Gastrocnemius medialis (tissue), 4 donors: ENCODE measurements at regions not wholly inside any gene's neighbourhood (a gene's known extent, or its start where the extent isn't known, plus 50 kb on each side); places are given as distances from the start of the nearest gene placed in this dataset.

Source experiments
- ATAC-seq, 2 donors: fragments of 150-250 bp; one replicate each; pipeline ENCODE4 v1.9.1; 2016
- DNase-seq, 2 donors: peaks; one replicate each; pipeline ENCODE4 v3.0.0-alpha.2; 2019
- H3K27ac ChIP-seq, 4 donors: fragments of 200-600 bp; sonication (generic); 1 replicate in 1 of 4; 2 replicates in 3 of 4; pipeline ENCODE4 v1.5.1; 2016 to 2018; ENCODE audit warnings: mild to moderate bottlenecking in 2 of 4, moderate library complexity in 1 of 4
- H3K27me3 ChIP-seq, 3 donors: fragments of 200-600 bp; sonication (generic) in 2 of 3; 1 replicate in 1 of 3; 2 replicates in 2 of 3; pipeline versions ENCODE4 v1.5.1 to v1.6.0; 2016 to 2019; ENCODE audit warnings: mild to moderate bottlenecking in 1 of 3, moderate library complexity in 1 of 3
- H3K36me3 ChIP-seq, 2 donors: fragments of 200-600 bp; sonication (generic) in 1 of 2; one replicate each; pipeline ENCODE4 v1.5.1; 2017 to 2018
- H3K4me1 ChIP-seq, 2 donors: fragments of 200-600 bp; sonication (generic) in 1 of 2; one replicate each; pipeline ENCODE4 v1.5.1; 2016 to 2017; ENCODE audit warnings: mild to moderate bottlenecking in 2 of 2
- H3K4me3 ChIP-seq, 4 donors: fragments of 200-600 bp; sonication (generic) in 3 of 4; 1 replicate in 1 of 4; 2 replicates in 3 of 4; pipeline ENCODE4 v1.5.1; 2016 to 2019; ENCODE audit warnings: mild to moderate bottlenecking in 2 of 4
- H3K9me3 ChIP-seq, 3 donors: fragments of 200-600 bp; sonication (generic) in 2 of 3; 1 replicate in 1 of 3; 2 replicates in 2 of 3; pipeline ENCODE4 v1.5.1; 2016 to 2019
- POLR2A ChIP-seq, 2 donors: fragments of 450-650 bp; IDR thresholded peaks; one replicate each; pipeline ENCODE4 v1.6.1; 2017; ENCODE audit warnings: antibody characterized with exemption in 2 of 2, mild to moderate bottlenecking in 2 of 2, moderate library complexity in 2 of 2
- in situ Hi-C, 4 donors: fragments of 200-750 bp; cut with MboI; loops; one replicate each; pipeline versions ENCODE4 v1.15.0 to v1.8.0; 2017; ENCODE audit warnings: low sequenced_read_pairs in 4 of 4
- intact Hi-C: fragments of 100-400 bp; cut with DNase I; formaldehyde crosslinking; loops from one replicate; pipeline ENCODE4 v1.15.1; 2023; ENCODE audit warnings: low total_unique reads
- TF ChIP-seq, protein P1 (sequence below), 5 experiments: fragments of 450-650 bp in 3 of 5; fragments of 200-600 bp in 2 of 5; sonication (generic) in 2 of 5; IDR thresholded peaks in 4 of 5; conservative IDR thresholded peaks in 1 of 5; 1 replicate in 4 of 5; 2 replicates in 1 of 5; pipeline ENCODE4 v1.5.1; 2016 to 2019; ENCODE audit warnings: antibody characterized with exemption in 5 of 5, mild to moderate bottlenecking in 3 of 5, moderate library complexity in 3 of 5

DNA sequence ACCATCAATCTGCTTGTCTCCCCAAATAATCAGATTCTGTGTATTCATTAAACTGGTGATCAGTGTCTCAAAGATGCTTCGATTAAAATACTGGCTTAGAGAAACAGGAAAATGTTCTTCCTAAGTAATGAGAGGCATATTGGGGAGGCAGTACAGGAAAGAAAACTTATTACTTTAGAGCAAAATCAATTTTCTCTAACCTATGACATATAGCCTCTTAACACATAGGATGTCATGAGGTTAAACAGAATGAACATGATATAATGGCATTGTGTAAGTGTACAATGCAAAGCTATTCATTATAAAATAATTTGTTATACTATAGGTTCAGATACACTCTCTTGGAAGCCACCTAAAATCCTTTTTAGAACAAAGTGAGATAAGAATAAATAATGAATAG is 819.3 kb downstream of the KCNJ2 start:
- DNase-seq: no peak
- Histone ChIP-seq H3K9me3 (no peaks in the 10 kb centered on the region), H3K36me3 (no peaks in the 10 kb centered on the region), H3K27ac (no peak overlapping the region), H3K27me3 (no peaks in the 10 kb centered on the region), H3K4me3 (no peak overlapping the region), H3K4me1 (no peaks in the 10 kb centered on the region)
- TF ChIP-seq POLR2A (IDR thresholded peaks at IDR 0.05): no peak
- TF ChIP-seq, protein P1, sequence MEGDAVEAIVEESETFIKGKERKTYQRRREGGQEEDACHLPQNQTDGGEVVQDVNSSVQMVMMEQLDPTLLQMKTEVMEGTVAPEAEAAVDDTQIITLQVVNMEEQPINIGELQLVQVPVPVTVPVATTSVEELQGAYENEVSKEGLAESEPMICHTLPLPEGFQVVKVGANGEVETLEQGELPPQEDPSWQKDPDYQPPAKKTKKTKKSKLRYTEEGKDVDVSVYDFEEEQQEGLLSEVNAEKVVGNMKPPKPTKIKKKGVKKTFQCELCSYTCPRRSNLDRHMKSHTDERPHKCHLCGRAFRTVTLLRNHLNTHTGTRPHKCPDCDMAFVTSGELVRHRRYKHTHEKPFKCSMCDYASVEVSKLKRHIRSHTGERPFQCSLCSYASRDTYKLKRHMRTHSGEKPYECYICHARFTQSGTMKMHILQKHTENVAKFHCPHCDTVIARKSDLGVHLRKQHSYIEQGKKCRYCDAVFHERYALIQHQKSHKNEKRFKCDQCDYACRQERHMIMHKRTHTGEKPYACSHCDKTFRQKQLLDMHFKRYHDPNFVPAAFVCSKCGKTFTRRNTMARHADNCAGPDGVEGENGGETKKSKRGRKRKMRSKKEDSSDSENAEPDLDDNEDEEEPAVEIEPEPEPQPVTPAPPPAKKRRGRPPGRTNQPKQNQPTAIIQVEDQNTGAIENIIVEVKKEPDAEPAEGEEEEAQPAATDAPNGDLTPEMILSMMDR (IDR thresholded peaks at IDR 0.05 in 4 of 5, conservative IDR thresholded peaks at IDR 0.05 in 1 of 5): no peak
- intact Hi-C loops (no loop called here), in situ Hi-C loops (no loop called here)
- ATAC-seq: no peak

DNA sequence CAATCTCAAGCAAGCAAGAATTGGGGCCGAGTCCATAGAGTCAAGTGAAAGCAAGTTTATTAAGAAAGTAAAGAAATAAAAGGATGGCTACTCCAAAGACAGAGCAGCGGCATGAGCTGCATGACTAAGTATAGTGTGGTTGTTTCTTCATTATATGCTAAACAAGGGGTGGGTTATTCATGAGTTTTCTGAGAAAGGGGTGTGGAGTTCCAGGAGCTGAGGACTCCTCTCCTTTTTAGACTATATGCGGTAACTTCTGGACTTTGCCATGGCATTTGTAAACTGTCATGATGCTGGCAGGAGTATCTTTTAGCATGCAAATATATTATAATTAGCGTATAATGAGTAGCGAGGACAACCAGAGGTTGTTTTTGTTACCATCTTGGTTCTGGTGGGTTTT is 819.9 kb downstream of the KCNJ2 start:
- DNase-seq (no peak), ATAC-seq (no peak)
- TF ChIP-seq POLR2A (IDR thresholded peaks at IDR 0.05): no peak
- TF ChIP-seq, protein P1 (IDR thresholded peaks at IDR 0.05 in 4 of 5, conservative IDR thresholded peaks at IDR 0.05 in 1 of 5): no peak
- Histone ChIP-seq H3K4me3 (no peak overlapping the region), H3K36me3 (no peaks in the 10 kb centered on the region), H3K4me1 (no peaks in the 10 kb centered on the region), H3K27me3 (no peaks in the 10 kb centered on the region), H3K9me3 (no peaks in the 10 kb centered on the region), H3K27ac (no peak overlapping the region)
- intact Hi-C loops (no loop called here), in situ Hi-C loops (no loop called here)

DNA sequence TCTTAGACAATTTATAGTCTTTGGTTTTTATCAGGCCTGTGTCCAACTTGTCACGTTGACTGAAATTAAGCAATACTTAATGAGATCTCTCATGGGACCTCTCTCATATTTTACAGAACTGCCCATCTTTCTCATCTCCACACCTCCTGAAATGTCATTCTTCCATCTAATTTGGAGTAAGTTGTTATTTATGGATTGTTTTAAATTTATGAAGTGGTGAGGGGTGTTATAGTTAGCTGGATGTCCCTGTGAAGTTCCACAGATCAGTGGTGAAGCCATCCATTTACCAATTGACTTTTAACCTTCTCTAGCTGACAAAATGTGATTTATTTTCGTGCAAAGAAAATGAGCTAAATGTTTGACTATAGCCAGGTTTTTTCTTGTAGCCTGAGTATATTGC is 824.9 kb downstream of the KCNJ2 start:
- no peaks in the 10 kb centered on the region for H3K27me3 ChIP-seq
- no peaks in the 10 kb centered on the region for H3K9me3 ChIP-seq
- no peaks in the 10 kb centered on the region for H3K36me3 ChIP-seq
- in situ Hi-C loops: no loop called here
- H3K4me1 ChIP-seq: no peaks in the 10 kb centered on the region
- TF ChIP-seq, protein P1 (IDR thresholded peaks at IDR 0.05 in 4 of 5, conservative IDR thresholded peaks at IDR 0.05 in 1 of 5): no peak
- no peak for TF ChIP-seq POLR2A (IDR thresholded peaks at IDR 0.05)
- H3K27ac ChIP-seq: no peak overlapping the region
- H3K4me3 ChIP-seq: no peak overlapping the region
- ATAC-seq: no peak
- no peak for DNase-seq
- intact Hi-C loops: no loop called here

DNA sequence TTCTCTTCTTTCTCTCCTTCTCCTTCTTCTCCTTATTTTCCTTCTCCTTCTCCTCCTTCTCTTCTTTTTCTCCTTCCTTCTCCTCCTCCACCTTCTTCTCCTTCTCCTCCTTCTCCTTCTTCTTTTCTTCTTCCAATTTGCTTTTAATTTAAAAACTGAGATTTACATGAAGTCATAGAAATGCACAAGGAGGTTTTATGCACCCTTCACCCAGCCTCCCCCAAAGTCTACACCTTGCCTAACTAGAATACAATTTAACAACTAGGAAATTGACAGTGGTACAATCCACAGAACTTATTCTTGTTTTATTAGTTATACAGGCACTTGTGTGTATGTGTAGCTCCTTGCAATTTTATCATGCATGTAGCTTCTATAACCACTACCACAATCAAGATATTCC is 826.7 kb downstream of the KCNJ2 start:
- ATAC-seq (no peak), DNase-seq (no peak)
- in situ Hi-C loops (no loop called here), intact Hi-C loops (no loop called here)
- Histone ChIP-seq H3K9me3 (no peaks in the 10 kb centered on the region), H3K27me3 (no peaks in the 10 kb centered on the region), H3K27ac (no peak overlapping the region), H3K36me3 (no peaks in the 10 kb centered on the region), H3K4me1 (no peaks in the 10 kb centered on the region), H3K4me3 (no peak overlapping the region)
- TF ChIP-seq, protein P1 (IDR thresholded peaks at IDR 0.05 in 4 of 5, conservative IDR thresholded peaks at IDR 0.05 in 1 of 5): no peak
- TF ChIP-seq POLR2A (IDR thresholded peaks at IDR 0.05): no peak

DNA sequence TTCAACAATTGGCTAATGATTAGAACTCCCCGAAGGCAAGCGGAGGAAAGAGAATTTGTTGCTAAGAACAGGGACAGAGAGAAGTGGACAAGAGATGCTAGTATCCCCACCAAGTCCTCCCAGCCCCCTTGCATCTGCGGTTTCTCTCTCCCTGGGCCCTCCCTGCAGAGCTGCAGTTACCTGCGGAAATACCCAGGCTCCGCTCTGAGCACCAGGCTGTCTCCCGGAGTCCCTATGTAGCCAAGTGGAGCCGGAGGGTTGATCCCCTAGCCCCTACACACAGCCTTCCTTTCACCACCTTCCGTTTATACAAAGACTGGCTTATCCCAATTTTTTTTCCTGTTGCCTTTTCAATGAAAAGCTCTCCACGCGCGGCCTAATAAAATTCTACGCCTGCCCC is 834.4 kb downstream of the KCNJ2 start:
- no peak for ATAC-seq
- no peak for DNase-seq
- TF ChIP-seq POLR2A (IDR thresholded peaks at IDR 0.05): no peak
- TF ChIP-seq, protein P1 (IDR thresholded peaks at IDR 0.05 in 4 of 5, conservative IDR thresholded peaks at IDR 0.05 in 1 of 5): no peak
- no peak overlapping the region for H3K4me3 ChIP-seq
- H3K4me1 ChIP-seq: no peaks in the 10 kb centered on the region
- H3K9me3 ChIP-seq: no peaks in the 10 kb centered on the region
- intact Hi-C loops (no loop called here), in situ Hi-C loops (no loop called here)
- no peak overlapping the region for H3K27ac ChIP-seq
- no peaks in the 10 kb centered on the region for H3K36me3 ChIP-seq
- no peaks in the 10 kb centered on the region for H3K27me3 ChIP-seq
